GM12878 (cell line): ENCODE measurements at regions not wholly inside any gene's neighbourhood (a gene's known extent, or its start where the extent isn't known, plus 50 kb on each side); places are given as distances from the start of the nearest gene placed in this dataset.

Experiments used
- ATAC-seq: fragments of 200-7000 bp; cut with Tn5 transposase; 3 replicates; pipeline ENCODE4 v1.9.1; 2020; ENCODE audit warnings: mild to moderate bottlenecking, moderate library complexity
- BruUV-seq: library from RNA; stranded (reverse); fragments of 400-500 nt; replicated peaks from 2 replicates; lab custom pipeline; 2021; lab: Mats Ljungman, UMichigan
- CTCF ChIA-PET: fragments of 300-600 bp; sonication (Branson Sonifier 250); formaldehyde crosslinking; extraction: SDS; loops from one replicate; lab custom pipeline; 2021; ENCODE audit warnings: inconsistent platforms; lab: Yijun Ruan, JAX
- POLR2A ChIA-PET: fragments of 350-600 bp; formaldehyde crosslinking; extraction: SDS; loops from one replicate; lab custom pipeline; 2021; ENCODE audit warnings: inconsistent platforms; lab: Charles Lee
- RAD21 ChIA-PET: fragments of 300-600 bp; sonication (Branson Sonifier 250); formaldehyde crosslinking; loops from one replicate; lab custom pipeline; 2023; ENCODE audit warnings: antibody characterized with exemption; ENCODE audit not compliant: unreplicated experiment; lab: Charles Lee
- SMC1A ChIA-PET: fragments of 300-600 bp; sonication (Branson Sonifier 250); formaldehyde crosslinking; loops from one replicate; lab custom pipeline; 2023; ENCODE audit not compliant: unreplicated experiment, uncharacterized antibody; lab: Charles Lee
- DNase-seq: peaks from one replicate; pipeline ENCODE4 v3.0.0-alpha.2; 2011; ENCODE audit warnings: low read depth, low spot score
- FAIRE-seq: peaks from 3 replicates; lab custom pipeline; 2011; peaks lifted over from hg19 to GRCh38; lab: Jason Lieb, UNC
- H2AFZ ChIP-seq: 2 replicates; pipeline ENCODE4 v1.6.0; 2011; ENCODE audit warnings: low read depth, low read length, control low read depth; ENCODE audit not compliant: control insufficient read depth
- H3K27ac ChIP-seq: 2 replicates; pipeline ENCODE4 v1.5.1; 2011; ENCODE audit warnings: control low read depth; ENCODE audit not compliant: control insufficient read depth, insufficient read depth
- H3K27me3 ChIP-seq, 2 experiments: replicated peaks in 1 of 2; 2 replicates each; pipeline versions ENCODE4 v1.6.0 to v1.6.1; 2011; ENCODE audit warnings: low read length in 1 of 2; ENCODE audit not compliant: control insufficient read depth in 2 of 2, insufficient read depth in 2 of 2
- H3K36me3 ChIP-seq, 2 experiments: 2 replicates each; pipeline ENCODE4 v1.5.1; 2011; ENCODE audit warnings: low read length in 1 of 2; ENCODE audit not compliant: control insufficient read depth in 2 of 2, insufficient read depth in 2 of 2
- H3K4me1 ChIP-seq: 2 replicates; pipeline ENCODE4 v1.6.1; 2011; ENCODE audit warnings: mild to moderate bottlenecking, low read length, moderate library complexity, mixed read lengths; ENCODE audit not compliant: control insufficient read depth, insufficient read depth
- H3K4me2 ChIP-seq: 2 replicates; pipeline ENCODE4 v1.6.0; 2011; ENCODE audit warnings: control low read depth; ENCODE audit not compliant: control insufficient read depth, insufficient read depth
- H3K4me3 ChIP-seq: fragments of 200-600 bp; sonication (generic); 2 replicates; pipeline ENCODE4 v1.5.1; 2016
- H3K79me2 ChIP-seq: 2 replicates; pipeline ENCODE4 v1.6.0; 2011; ENCODE audit warnings: low read length; ENCODE audit not compliant: control insufficient read depth, insufficient read depth
- H3K9ac ChIP-seq: 2 replicates; pipeline ENCODE4 v1.8.0; 2011; ENCODE audit warnings: low read length, control low read depth, mixed read lengths; ENCODE audit not compliant: control insufficient read depth, insufficient read depth
- H3K9me3 ChIP-seq: replicated peaks from 3 replicates; pipeline ENCODE4 v1.5.1; 2011; ENCODE audit warnings: mild to moderate bottlenecking, low read length; ENCODE audit not compliant: control insufficient read depth, insufficient read depth
- H4K20me1 ChIP-seq: 2 replicates; pipeline ENCODE4 v1.6.0; 2011; ENCODE audit not compliant: control insufficient read depth, insufficient read depth
- ATF7 ChIP-seq: fragments of 450-650 bp; IDR thresholded peaks from 2 replicates; pipeline ENCODE4 v1.6.1; 2016; ENCODE audit warnings: low read depth, mild to moderate bottlenecking
- EZH2 ChIP-seq: IDR thresholded peaks from 2 replicates; pipeline ENCODE4 v1.6.1; 2012; ENCODE audit warnings: low read depth, mild to moderate bottlenecking, control low read depth, inconsistent platforms, low read length, borderline replicate concordance; ENCODE audit not compliant: control insufficient read depth
- IRF5 ChIP-seq: fragments of 450-650 bp; IDR thresholded peaks from 2 replicates; pipeline ENCODE4 v1.6.1; 2017; ENCODE audit warnings: borderline replicate concordance
- KDM1A ChIP-seq: fragments of 200-600 bp; sonication (generic); IDR thresholded peaks from 2 replicates; pipeline ENCODE4 v1.6.1; 2016; ENCODE audit warnings: borderline replicate concordance
- KLF5 ChIP-seq: fragments of 450-650 bp; IDR thresholded peaks from 2 replicates; pipeline ENCODE4 v1.6.1; 2014; ENCODE audit warnings: mild to moderate bottlenecking; ENCODE audit not compliant: partially characterized antibody
- MEF2A ChIP-seq: IDR thresholded peaks from 2 replicates; pipeline ENCODE4 v1.6.1; 2011; ENCODE audit warnings: low read depth, mild to moderate bottlenecking, low read length, moderate library complexity; ENCODE audit not compliant: insufficient read depth
- MTA3 ChIP-seq: IDR thresholded peaks from 2 replicates; pipeline ENCODE4 v1.6.1; 2012; ENCODE audit warnings: low read length, inconsistent platforms, borderline replicate concordance
- MYB ChIP-seq: fragments of 150-350 bp; IDR thresholded peaks from 2 replicates; pipeline ENCODE4 v1.6.1; 2014; ENCODE audit warnings: mild to moderate bottlenecking, low read depth, low read length, borderline replicate concordance
- PAX8 ChIP-seq: fragments of 450-650 bp; IDR thresholded peaks from 2 replicates; pipeline ENCODE4 v1.6.1; 2017; ENCODE audit warnings: mild to moderate bottlenecking, moderate library complexity
- PML ChIP-seq: IDR thresholded peaks from 2 replicates; pipeline ENCODE4 v1.6.1; 2012; ENCODE audit warnings: low read length, inconsistent platforms
- POU2F2 ChIP-seq: IDR thresholded peaks from 3 replicates; pipeline ENCODE4 v1.6.1; 2011; ENCODE audit warnings: low read depth, mild to moderate bottlenecking, low read length, borderline replicate concordance
- RB1 ChIP-seq: fragments of 450-650 bp; formaldehyde crosslinking; IDR thresholded peaks from 2 replicates; pipeline ENCODE4 v1.6.1; 2017; ENCODE audit warnings: mild to moderate bottlenecking, borderline replicate concordance
- REST ChIP-seq: IDR thresholded peaks from 2 replicates; pipeline ENCODE4 v1.6.1; 2012; ENCODE audit warnings: mild to moderate bottlenecking, low read depth, low read length
- RUNX3 ChIP-seq: IDR thresholded peaks from 2 replicates; pipeline ENCODE4 v1.6.1; 2012; ENCODE audit warnings: low read length, inconsistent platforms
- SIX5 ChIP-seq: IDR thresholded peaks from 2 replicates; pipeline ENCODE4 v1.6.1; 2011; ENCODE audit warnings: mild to moderate bottlenecking, low read depth, low read length, moderate library complexity; ENCODE audit not compliant: severe bottlenecking
- TCF12 ChIP-seq: IDR thresholded peaks from 2 replicates; pipeline ENCODE4 v1.6.1; 2011; ENCODE audit warnings: low read depth, mild to moderate bottlenecking, low read length
- ZNF384 ChIP-seq: IDR thresholded peaks from 2 replicates; pipeline ENCODE4 v1.6.1; 2012; ENCODE audit warnings: low read depth, mild to moderate bottlenecking, low read length, improper control_type of control experiment, borderline replicate concordance
- ZNF622 ChIP-seq: fragments of 450-650 bp; IDR thresholded peaks from 2 replicates; pipeline ENCODE4 v1.6.1; 2017; ENCODE audit warnings: mild to moderate bottlenecking, inconsistent platforms
- WGBS: methylation state at CpG from one replicate; pipeline ENCODE4 v1.1.6; 2016; ENCODE audit warnings: low lambda C conversion rate; ENCODE audit not compliant: insufficient replicate concordance, insufficient coverage; ENCODE audit errors: missing lambda C conversion rate; 5-methylcytosine and 5-hydroxymethylcytosine counted together
- in situ Hi-C: fragments of 300-500 bp; cut with MboI; formaldehyde crosslinking; loops from 9 replicates; pipeline ENCODE4 v1.14.3; 2018; ENCODE audit warnings: mixed read lengths
- intact Hi-C: fragments of 100-400 bp; cut with micrococcal nuclease; formaldehyde crosslinking; loops from one replicate; pipeline ENCODE4 v1.14.2; 2022; ENCODE audit not compliant: unreplicated experiment
- TF ChIP-seq, protein P1 (sequence below): fragments of 450-650 bp; IDR thresholded peaks from 2 replicates; pipeline ENCODE4 v1.6.1; 2016; ENCODE audit warnings: mild to moderate bottlenecking

GRCh38 chr16:66164581-66165247, 201.8 kb upstream of the CDH5 start:
- SMC1A ChIA-PET, result no interaction called here

More at GRCh38 chr16:66164581-66165247, 201.8 kb upstream of the CDH5 start:
- in situ Hi-C loops (no loop called here), intact Hi-C loops (no loop called here)
- Histone ChIP-seq H2AFZ (no peak overlapping the region), H3K4me1 (no peaks in the 10 kb centered on the region), H3K9me3 (no peaks in the 10 kb centered on the region; the same call in 2 of the 3 replicates), H4K20me1 (no peaks in the 10 kb centered on the region), H3K27ac (no peak overlapping the region), H3K4me2 (no peak overlapping the region), H3K4me3 (no peak overlapping the region), H3K9ac (no peak overlapping the region), H3K79me2 (no peaks in the 10 kb centered on the region), H3K36me3 (no peaks in the 10 kb centered on the region), H3K27me3 (no peaks in the 10 kb centered on the region)
- FAIRE-seq (no peak), DNase-seq (no peak), ATAC-seq (no peak)
- no TSS peak for BruUV-seq
- TF ChIP-seq, protein P1, sequence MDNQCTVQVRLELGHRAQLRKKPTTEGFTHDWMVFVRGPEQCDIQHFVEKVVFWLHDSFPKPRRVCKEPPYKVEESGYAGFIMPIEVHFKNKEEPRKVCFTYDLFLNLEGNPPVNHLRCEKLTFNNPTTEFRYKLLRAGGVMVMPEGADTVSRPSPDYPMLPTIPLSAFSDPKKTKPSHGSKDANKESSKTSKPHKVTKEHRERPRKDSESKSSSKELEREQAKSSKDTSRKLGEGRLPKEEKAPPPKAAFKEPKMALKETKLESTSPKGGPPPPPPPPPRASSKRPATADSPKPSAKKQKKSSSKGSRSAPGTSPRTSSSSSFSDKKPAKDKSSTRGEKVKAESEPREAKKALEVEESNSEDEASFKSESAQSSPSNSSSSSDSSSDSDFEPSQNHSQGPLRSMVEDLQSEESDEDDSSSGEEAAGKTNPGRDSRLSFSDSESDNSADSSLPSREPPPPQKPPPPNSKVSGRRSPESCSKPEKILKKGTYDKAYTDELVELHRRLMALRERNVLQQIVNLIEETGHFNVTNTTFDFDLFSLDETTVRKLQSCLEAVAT, result no peak
- TF ChIP-seq TCF12 (no peak), EZH2 (no peak), ZNF622 (no peak), SIX5 (no peak), PAX8 (no peak), PML (no peak), RUNX3 (no peak), REST (no peak), MTA3 (no peak), IRF5 (no peak), KDM1A (no peak), POU2F2 (no peak), MYB (no peak), KLF5 (no peak), ATF7 (no peak), MEF2A (no peak), RB1 (no peak), ZNF384 (no peak)
- RAD21 ChIA-PET, result no interaction called here
- POLR2A ChIA-PET, result no interaction called here
- CTCF ChIA-PET, result no interaction called here
- 3% methylated on average over 7 of the region's 7 CpGs for WGBS
